ENCODE measurements at regions not wholly inside any gene's neighbourhood (a gene's known extent, or its start where the extent isn't known, plus 50 kb on each side); places are given as distances from the start of the nearest gene placed in this dataset.

GRCh38 chr3:163126115-163126514 lies 1629.5 kb downstream of the OTOL1 start:
- no peak for TF ChIP-seq TCF4 (CRISPR knock-in tag; IDR thresholded peaks at IDR 0.05; ENCODE audit: borderline replicate concordance)
- TF ChIP-seq CSDC2 (CRISPR knock-in tag; IDR thresholded peaks at IDR 0.05), result no peak
- no peak for TF ChIP-seq OSR1 (CRISPR knock-in tag; IDR thresholded peaks at IDR 0.05)
- no peak for TF ChIP-seq BACH2 (CRISPR knock-in tag; IDR thresholded peaks at IDR 0.05; ENCODE audit: borderline replicate concordance)
- TF ChIP-seq ESRRG (CRISPR knock-in tag; IDR thresholded peaks at IDR 0.05), result no peak
- no peak for TF ChIP-seq PATZ1 (CRISPR knock-in tag; IDR thresholded peaks at IDR 0.05; ENCODE audit: borderline replicate concordance)
- no peak for TF ChIP-seq ZFP3 (CRISPR knock-in tag; IDR thresholded peaks at IDR 0.05)
- TF ChIP-seq TSHZ2 (CRISPR knock-in tag; IDR thresholded peaks at IDR 0.05), result no peak
- no peak for TF ChIP-seq SNAI2 (CRISPR knock-in tag; IDR thresholded peaks at IDR 0.05)
- no peak for TF ChIP-seq CSRNP3 (CRISPR knock-in tag; IDR thresholded peaks at IDR 0.05)
- TF ChIP-seq RARB (CRISPR knock-in tag; IDR thresholded peaks at IDR 0.05), result no peak
- no peak for TF ChIP-seq ARNTL (CRISPR knock-in tag; IDR thresholded peaks at IDR 0.05; ENCODE audit: borderline replicate concordance, low read depth)
- no peak for TF ChIP-seq ISL1 (CRISPR knock-in tag; IDR thresholded peaks at IDR 0.05)
- TF ChIP-seq ZC3H10 (CRISPR knock-in tag; IDR thresholded peaks at IDR 0.05), result no peak
- TF ChIP-seq ZNF8 (CRISPR knock-in tag; IDR thresholded peaks at IDR 0.05), result no peak
- no peak for TF ChIP-seq POU6F1 (CRISPR knock-in tag; IDR thresholded peaks at IDR 0.05; ENCODE audit: borderline replicate concordance, low read depth)
- TF ChIP-seq TOX (CRISPR knock-in tag; IDR thresholded peaks at IDR 0.05; ENCODE audit: borderline replicate concordance), result no peak
- no peak for TF ChIP-seq ZNF70 (CRISPR knock-in tag; IDR thresholded peaks at IDR 0.05)
- TF ChIP-seq ZNF565 (CRISPR knock-in tag; conservative IDR thresholded peaks at IDR 0.05; ENCODE audit: low read depth), result no peak
- TF ChIP-seq GLIS3 (CRISPR knock-in tag; IDR thresholded peaks at IDR 0.05), result no peak
- no peak for ATAC-seq
